Uterus (tissue), 3 donors: ENCODE measurements at regions not wholly inside any gene's neighbourhood (a gene's known extent, or its start where the extent isn't known, plus 50 kb on each side); places are given as distances from the start of the nearest gene placed in this dataset.

Experiments
- DNase-seq, 2 donors: peaks; one replicate each; pipeline ENCODE4 v3.0.0-alpha.2; 2019 to 2020
- H3K27ac ChIP-seq, 2 donors: fragments of 200-600 bp; sonication (generic); 1 replicate in 1 of 2; 2 replicates in 1 of 2; pipeline ENCODE4 v1.5.1; 2016 to 2018
- H3K27me3 ChIP-seq, 2 donors: fragments of 200-600 bp; sonication (generic); one replicate each; pipeline ENCODE4 v1.5.1; 2018 to 2019; ENCODE audit warnings: control low read depth in 1 of 2
- H3K36me3 ChIP-seq, 2 donors: fragments of 200-600 bp; sonication (generic); one replicate each; pipeline ENCODE4 v1.5.1; 2019; ENCODE audit warnings: control low read depth in 1 of 2
- H3K4me1 ChIP-seq, 2 donors: fragments of 200-600 bp; sonication (generic); one replicate each; pipeline ENCODE4 v1.5.1; 2018 to 2019; ENCODE audit warnings: control low read depth in 1 of 2
- H3K4me3 ChIP-seq, 2 donors: fragments of 200-600 bp; sonication (generic); 1 replicate in 1 of 2; 2 replicates in 1 of 2; pipeline ENCODE4 v1.5.1; 2018 to 2019; ENCODE audit warnings: mild to moderate bottlenecking in 1 of 2
- H3K9me3 ChIP-seq, 2 donors: fragments of 200-600 bp; sonication (generic); one replicate each; pipeline ENCODE4 v1.5.1; 2019; ENCODE audit warnings: control low read depth in 1 of 2
- CTCF ChIP-seq, 4 experiments: fragments of 200-600 bp in 2 of 4; fragments of 450-650 bp in 2 of 4; sonication (generic) in 2 of 4; IDR thresholded peaks; one replicate each; pipeline ENCODE4 v1.5.1; 2016 to 2019; ENCODE audit warnings: antibody characterized with exemption in 4 of 4, mild to moderate bottlenecking in 2 of 4, moderate library complexity in 1 of 4
- POLR2A ChIP-seq, 2 donors: fragments of 450-650 bp; IDR thresholded peaks; one replicate each; pipeline ENCODE4 v1.6.1; 2016; ENCODE audit warnings: antibody characterized with exemption in 2 of 2, mild to moderate bottlenecking in 1 of 2, moderate library complexity in 1 of 2
- intact Hi-C: fragments of 100-400 bp; cut with DNase I; formaldehyde crosslinking; loops from one replicate; pipeline ENCODE4 v1.15.1; 2023; ENCODE audit warnings: low total_unique reads
- donor health status: DM: yes; HTN: yes; CAD: no.

- Histone ChIP-seq H3K36me3 (no peaks in the 10 kb centered on the region), H3K9me3 (no peaks in the 10 kb centered on the region), H3K4me3 (no peak overlapping the region), H3K27me3 (no peaks in the 10 kb centered on the region), H3K27ac (no peak overlapping the region), H3K4me1 (no peaks in the 10 kb centered on the region)
- no peak for DNase-seq
- intact Hi-C loops, result no loop called here
- no peak for TF ChIP-seq POLR2A (IDR thresholded peaks at IDR 0.05)
These were observed 327.5 kb upstream of the MEOX2 start for GRCh38 chr7:16014031-16014430.

- H3K4me3 ChIP-seq, result no peak overlapping the region
- TF ChIP-seq CTCF (IDR thresholded peaks at IDR 0.05), result no peak
- TF ChIP-seq POLR2A (IDR thresholded peaks at IDR 0.05), result no peak
- no peaks in the 10 kb centered on the region for H3K36me3 ChIP-seq
- no peaks in the 10 kb centered on the region for H3K4me1 ChIP-seq
- intact Hi-C loops, result no loop called here
- no peak overlapping the region for H3K27ac ChIP-seq
- DNase-seq, result no peak
- H3K27me3 ChIP-seq, result no peaks in the 10 kb centered on the region
- H3K9me3 ChIP-seq, result no peaks in the 10 kb centered on the region
These were observed 321.4 kb upstream of the MEOX2 start for GRCh38 chr7:16007911-16008310.

GRCh38 chr7:16004702-16005101 lies 318.2 kb upstream of the MEOX2 start:
- Histone ChIP-seq H3K27me3 (no peaks in the 10 kb centered on the region), H3K9me3 (no peaks in the 10 kb centered on the region), H3K4me3 (no peak overlapping the region), H3K27ac (no peak overlapping the region), H3K4me1 (no peaks in the 10 kb centered on the region), H3K36me3 (no peaks in the 10 kb centered on the region)
- no peak for DNase-seq
- TF ChIP-seq CTCF (IDR thresholded peaks at IDR 0.05) (no peak), POLR2A (IDR thresholded peaks at IDR 0.05) (no peak)
- intact Hi-C loops, result no loop called here

DNA sequence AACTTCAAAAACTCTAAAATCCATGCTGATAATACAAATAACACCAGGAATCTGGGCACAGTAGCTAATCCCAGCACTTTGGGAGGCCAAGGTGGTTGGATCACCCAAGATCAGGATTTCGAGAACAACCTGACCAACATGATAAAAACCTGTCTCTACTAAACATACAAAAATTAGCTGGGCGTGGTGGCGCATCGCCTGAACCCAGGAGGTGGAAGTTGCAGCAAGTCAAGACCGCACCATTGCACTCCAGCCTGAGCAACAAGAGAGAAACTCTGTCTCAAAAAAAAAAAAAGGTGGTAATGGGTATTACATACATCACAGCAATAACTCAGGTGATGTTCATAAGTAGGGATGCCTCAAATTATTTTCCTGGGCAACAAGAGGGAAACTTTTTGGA lies 315.0 kb upstream of the MEOX2 start:
- DNase-seq, result no peak
- Histone ChIP-seq H3K9me3 (no peaks in the 10 kb centered on the region), H3K4me3 (no peak overlapping the region), H3K4me1 (no peaks in the 10 kb centered on the region), H3K36me3 (no peaks in the 10 kb centered on the region), H3K27me3 (no peaks in the 10 kb centered on the region), H3K27ac (no peak overlapping the region)
- TF ChIP-seq POLR2A (IDR thresholded peaks at IDR 0.05) (no peak), CTCF (IDR thresholded peaks at IDR 0.05) (no peak)
- intact Hi-C loops, result no loop called here

GRCh38 chr7:15998617-15999016 lies 312.1 kb upstream of the MEOX2 start:
- intact Hi-C loops, result no loop called here
- no peak overlapping the region for H3K4me3 ChIP-seq
- H3K4me1 ChIP-seq, result no peaks in the 10 kb centered on the region
- H3K27ac ChIP-seq, result no peak overlapping the region
- no peaks in the 10 kb centered on the region for H3K9me3 ChIP-seq
- DNase-seq, result no peak
- no peaks in the 10 kb centered on the region for H3K36me3 ChIP-seq
- no peaks in the 10 kb centered on the region for H3K27me3 ChIP-seq
- no peak for TF ChIP-seq POLR2A (IDR thresholded peaks at IDR 0.05)
- no peak for TF ChIP-seq CTCF (IDR thresholded peaks at IDR 0.05)

- Histone ChIP-seq H3K27ac (no peak overlapping the region), H3K9me3 (no peaks in the 10 kb centered on the region), H3K36me3 (no peaks in the 10 kb centered on the region), H3K4me1 (no peaks in the 10 kb centered on the region), H3K4me3 (no peak overlapping the region), H3K27me3 (no peaks in the 10 kb centered on the region)
- intact Hi-C loops, result no loop called here
- no peak for DNase-seq
- TF ChIP-seq POLR2A (IDR thresholded peaks at IDR 0.05) (no peak), CTCF (IDR thresholded peaks at IDR 0.05) (no peak)
These were observed 308.5 kb upstream of the MEOX2 start for GRCh38 chr7:15995027-15995426.
